NCI-H82 (cell line): ENCODE measurements at regions not wholly inside any gene's neighbourhood (a gene's known extent, or its start where the extent isn't known, plus 50 kb on each side); places are given as distances from the start of the nearest gene placed in this dataset.

Source experiments
- DNase-seq: peaks from one replicate; lab custom pipeline; 2025; lab: John Stamatoyannopoulos, UW

GRCh38 chr17:72025113-72025512 is 95.7 kb upstream of the SOX9 start:
- DNase-seq, result no peak

GRCh38 chr17:72030067-72030899 is 90.5 kb upstream of the SOX9 start:
- peak; percentile 14 for DNase-seq

GRCh38 chr17:72031219-72031884 is 89.5 kb upstream of the SOX9 start:
- DNase-seq, result no peak

GRCh38 chr17:72033334-72033733 is 87.5 kb upstream of the SOX9 start:
- DNase-seq, result no peak

- no peak for DNase-seq
Measured at GRCh38 chr17:72034000-72034399, 86.8 kb upstream of the SOX9 start.

- no peak for DNase-seq
Measured at GRCh38 chr17:72038427-72038826, 82.4 kb upstream of the SOX9 start.

GRCh38 chr17:72039490-72039889 is 81.3 kb upstream of the SOX9 start:
- DNase-seq, result no peak

- no peak for DNase-seq
Measured at GRCh38 chr17:72046178-72046577, 74.6 kb upstream of the SOX9 start.

GRCh38 chr17:72046643-72047612 is 73.9 kb upstream of the SOX9 start:
- no peak for DNase-seq

- DNase-seq, result no peak
Measured at GRCh38 chr17:72049914-72050313, 70.9 kb upstream of the SOX9 start.

GRCh38 chr17:72053036-72053435 is 67.8 kb upstream of the SOX9 start:
- DNase-seq, result no peak

- no peak for DNase-seq
Measured at GRCh38 chr17:72053449-72053848, 67.4 kb upstream of the SOX9 start.

- no peak for DNase-seq
Measured at GRCh38 chr17:72056155-72056554, 64.7 kb upstream of the SOX9 start.

GRCh38 chr17:72056727-72057290 is 64.0 kb upstream of the SOX9 start:
- DNase-seq, result no peak

- no peak for DNase-seq
Measured at GRCh38 chr17:72060084-72060483, 60.7 kb upstream of the SOX9 start.

GRCh38 chr17:72063262-72063661 is 57.6 kb upstream of the SOX9 start:
- DNase-seq, result no peak

- no peak for DNase-seq
Measured at GRCh38 chr17:72063756-72064450, 56.9 kb upstream of the SOX9 start.

GRCh38 chr17:72064606-72065193 is 56.1 kb upstream of the SOX9 start:
- DNase-seq, result no peak

- no peak for DNase-seq
Measured at GRCh38 chr17:72065556-72065955, 55.3 kb upstream of the SOX9 start.

- DNase-seq, result no peak
Measured at GRCh38 chr17:72068643-72069042, 52.2 kb upstream of the SOX9 start.

GRCh38 chr17:72069586-72070202 is 51.1 kb upstream of the SOX9 start:
- DNase-seq, result no peak
